Lower leg skin (tissue), 3 donors: ENCODE measurements at regions not wholly inside any gene's neighbourhood (a gene's known extent, or its start where the extent isn't known, plus 50 kb on each side); places are given as distances from the start of the nearest gene placed in this dataset.

Experiments
- CTCF ChIP-seq, 3 donors: fragments of 450-650 bp; IDR thresholded peaks; one replicate each; pipeline ENCODE4 v1.5.1; 2016; ENCODE audit warnings: antibody characterized with exemption in 3 of 3, mild to moderate bottlenecking in 3 of 3, moderate library complexity in 2 of 3
- POLR2A ChIP-seq, 2 donors: fragments of 450-650 bp; IDR thresholded peaks; one replicate each; pipeline ENCODE4 v1.6.1; 2016 to 2017; ENCODE audit warnings: antibody characterized with exemption in 2 of 2, mild to moderate bottlenecking in 1 of 2, moderate library complexity in 1 of 2

- no peak for TF ChIP-seq CTCF (IDR thresholded peaks at IDR 0.05)
- no peak for TF ChIP-seq POLR2A (IDR thresholded peaks at IDR 0.05)
Measured at GRCh38 chr2:219835493-219835892, 208.1 kb downstream of the SLC4A3 start.
